ENCODE measurements at regions not wholly inside any gene's neighbourhood (a gene's known extent, or its start where the extent isn't known, plus 50 kb on each side); places are given as distances from the start of the nearest gene placed in this dataset.
"Not testable (repeated sequence)": the region's sequence is repeated elsewhere in the genome, so short reads cannot be mapped to it uniquely, and the experiment has no call there.

- H3K4me3 ChIP-seq (ENCODE audit: low read length), result no peak overlapping the region
- no peaks in the 10 kb centered on the region for H3K4me1 ChIP-seq (ENCODE audit: control insufficient read depth, insufficient read depth, low read length)
- H3K27ac ChIP-seq (ENCODE audit: low read depth, low read length), result no peak overlapping the region
- H3K36me3 ChIP-seq (ENCODE audit: control insufficient read depth, insufficient read depth, low read length), result no peaks in the 10 kb centered on the region
- H3K9ac ChIP-seq (ENCODE audit: low read length), result no peak overlapping the region
- H3K27me3 ChIP-seq (ENCODE audit: control insufficient read depth, insufficient read depth, low read length), result no peaks in the 10 kb centered on the region
These were observed 496.1 kb upstream of the SLC39A10 start for GRCh38 chr2:195160963-195161362.

GRCh38 chr2:195151711-195152110, 505.3 kb upstream of the SLC39A10 start:
- H3K36me3 ChIP-seq (ENCODE audit: control insufficient read depth, insufficient read depth, low read length), result no peaks in the 10 kb centered on the region

GRCh38 chr2:195150819-195151218, 506.2 kb upstream of the SLC39A10 start:
- no peak overlapping the region for H3K27ac ChIP-seq (ENCODE audit: low read depth, low read length)
- no peaks in the 10 kb centered on the region for H3K4me1 ChIP-seq (ENCODE audit: control insufficient read depth, insufficient read depth, low read length)
- no peak overlapping the region for H3K9ac ChIP-seq (ENCODE audit: low read length)
- H3K4me3 ChIP-seq (ENCODE audit: low read length), result no peak overlapping the region
- H3K27me3 ChIP-seq (ENCODE audit: control insufficient read depth, insufficient read depth, low read length), result no peaks in the 10 kb centered on the region
- no peaks in the 10 kb centered on the region for H3K36me3 ChIP-seq (ENCODE audit: control insufficient read depth, insufficient read depth, low read length)

More at GRCh38 chr2:195151711-195152110, 505.3 kb upstream of the SLC39A10 start:
- no peak overlapping the region for H3K9ac ChIP-seq (ENCODE audit: low read length)
- no peak overlapping the region for H3K4me3 ChIP-seq (ENCODE audit: low read length)
- H3K4me1 ChIP-seq (ENCODE audit: control insufficient read depth, insufficient read depth, low read length), result no peaks in the 10 kb centered on the region
- no peak overlapping the region for H3K27ac ChIP-seq (ENCODE audit: low read depth, low read length)
- H3K27me3 ChIP-seq (ENCODE audit: control insufficient read depth, insufficient read depth, low read length), result no peaks in the 10 kb centered on the region

GRCh38 chr2:195148004-195148403, 509.0 kb upstream of the SLC39A10 start:
- H3K27me3 ChIP-seq (ENCODE audit: control insufficient read depth, insufficient read depth, low read length), result no peaks in the 10 kb centered on the region
- no peak overlapping the region for H3K4me3 ChIP-seq (ENCODE audit: low read length)
- no peak overlapping the region for H3K27ac ChIP-seq (ENCODE audit: low read depth, low read length)
- no peak overlapping the region for H3K9ac ChIP-seq (ENCODE audit: low read length)
- no peaks in the 10 kb centered on the region for H3K4me1 ChIP-seq (ENCODE audit: control insufficient read depth, insufficient read depth, low read length)
- H3K36me3 ChIP-seq (ENCODE audit: control insufficient read depth, insufficient read depth, low read length), result no peaks in the 10 kb centered on the region

- Histone ChIP-seq H3K27ac (ENCODE audit: low read depth, low read length) (no peak overlapping the region), H3K27me3 (ENCODE audit: control insufficient read depth, insufficient read depth, low read length) (no peaks in the 10 kb centered on the region), H3K36me3 (ENCODE audit: control insufficient read depth, insufficient read depth, low read length) (no peaks in the 10 kb centered on the region), H3K4me1 (ENCODE audit: control insufficient read depth, insufficient read depth, low read length) (no peaks in the 10 kb centered on the region), H3K9ac (ENCODE audit: low read length) (no peak overlapping the region), H3K4me3 (ENCODE audit: low read length) (no peak overlapping the region)
These were observed 510.1 kb upstream of the SLC39A10 start for GRCh38 chr2:195146761-195147541.

DNA sequence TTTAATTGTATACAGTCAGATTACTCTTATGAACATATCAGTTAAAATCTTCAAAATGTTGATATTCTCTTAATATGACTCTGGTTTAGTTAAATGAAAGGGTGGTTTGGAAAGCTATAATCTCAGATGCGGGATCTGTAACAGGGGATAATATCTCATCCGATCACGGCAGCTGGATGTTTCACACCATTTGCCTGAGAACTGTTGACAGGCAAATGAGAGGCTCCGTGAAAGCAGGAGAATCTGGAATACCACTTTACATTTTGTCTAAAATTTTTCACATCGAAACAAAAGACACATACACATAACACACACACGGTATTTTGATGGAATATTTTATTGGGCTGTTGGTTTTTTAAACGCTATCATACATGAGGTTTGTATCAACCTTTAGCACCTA, 518.6 kb upstream of the SLC39A10 start:
- H3K36me3 ChIP-seq (ENCODE audit: control insufficient read depth, insufficient read depth, low read length), result no peaks in the 10 kb centered on the region
- no peak overlapping the region for H3K4me3 ChIP-seq (ENCODE audit: low read length)
- no peak overlapping the region for H3K27ac ChIP-seq (ENCODE audit: low read depth, low read length)
- no peaks in the 10 kb centered on the region for H3K27me3 ChIP-seq (ENCODE audit: control insufficient read depth, insufficient read depth, low read length)
- H3K9ac ChIP-seq (ENCODE audit: low read length), result no peak overlapping the region
- no peaks in the 10 kb centered on the region for H3K4me1 ChIP-seq (ENCODE audit: control insufficient read depth, insufficient read depth, low read length)

- not testable (repeated sequence) for H3K27me3 ChIP-seq (ENCODE audit: control insufficient read depth, insufficient read depth, low read length); H3K4me3 ChIP-seq (ENCODE audit: low read length); H3K36me3 ChIP-seq (ENCODE audit: control insufficient read depth, insufficient read depth, low read length); H3K27ac ChIP-seq (ENCODE audit: low read depth, low read length); H3K9ac ChIP-seq (ENCODE audit: low read length); H3K4me1 ChIP-seq (ENCODE audit: control insufficient read depth, insufficient read depth, low read length)
These were observed 531.1 kb upstream of the SLC39A10 start for GRCh38 chr2:195125889-195126288.

- H3K4me3 ChIP-seq (ENCODE audit: low read length), result no peak overlapping the region
- H3K4me1 ChIP-seq (ENCODE audit: control insufficient read depth, insufficient read depth, low read length), result no peaks in the 10 kb centered on the region
- no peaks in the 10 kb centered on the region for H3K36me3 ChIP-seq (ENCODE audit: control insufficient read depth, insufficient read depth, low read length)
- no peaks in the 10 kb centered on the region for H3K27me3 ChIP-seq (ENCODE audit: control insufficient read depth, insufficient read depth, low read length)
- no peak overlapping the region for H3K27ac ChIP-seq (ENCODE audit: low read depth, low read length)
- H3K9ac ChIP-seq (ENCODE audit: low read length), result no peak overlapping the region
These were observed 532.5 kb upstream of the SLC39A10 start for GRCh38 chr2:195124391-195125079.

- Histone ChIP-seq H3K36me3 (ENCODE audit: control insufficient read depth, insufficient read depth, low read length) (no peaks in the 10 kb centered on the region), H3K27ac (ENCODE audit: low read depth, low read length) (no peak overlapping the region), H3K4me3 (ENCODE audit: low read length) (no peak overlapping the region), H3K4me1 (ENCODE audit: control insufficient read depth, insufficient read depth, low read length) (no peaks in the 10 kb centered on the region), H3K27me3 (ENCODE audit: control insufficient read depth, insufficient read depth, low read length) (no peaks in the 10 kb centered on the region), H3K9ac (ENCODE audit: low read length) (no peak overlapping the region)
These were observed 534.4 kb upstream of the SLC39A10 start for GRCh38 chr2:195122653-195123052.

DNA sequence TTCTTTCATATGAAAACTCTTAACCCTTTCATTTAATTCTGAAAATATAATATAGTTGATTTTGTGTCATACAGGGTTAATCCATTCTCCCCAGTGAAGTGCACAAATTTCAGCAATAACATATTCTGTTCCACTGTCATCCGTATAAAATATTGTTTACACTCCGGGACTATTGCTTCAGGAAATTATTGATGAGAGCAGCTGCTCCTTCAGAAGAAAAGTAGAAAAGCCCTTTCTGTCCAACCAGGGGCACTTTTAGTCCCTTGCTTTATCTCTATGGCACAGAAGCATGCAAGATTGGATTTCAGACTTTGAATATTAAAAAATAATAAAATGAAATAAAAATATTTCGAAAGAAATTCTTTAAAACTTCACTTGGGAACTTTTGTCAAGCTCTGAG, 535.7 kb upstream of the SLC39A10 start:
- no peaks in the 10 kb centered on the region for H3K4me1 ChIP-seq (ENCODE audit: control insufficient read depth, insufficient read depth, low read length)
- no peak overlapping the region for H3K9ac ChIP-seq (ENCODE audit: low read length)
- no peaks in the 10 kb centered on the region for H3K27me3 ChIP-seq (ENCODE audit: control insufficient read depth, insufficient read depth, low read length)
- H3K36me3 ChIP-seq (ENCODE audit: control insufficient read depth, insufficient read depth, low read length), result no peaks in the 10 kb centered on the region
- no peak overlapping the region for H3K4me3 ChIP-seq (ENCODE audit: low read length)
- no peak overlapping the region for H3K27ac ChIP-seq (ENCODE audit: low read depth, low read length)

- H3K27ac ChIP-seq (ENCODE audit: low read depth, low read length), result no peak overlapping the region
- H3K36me3 ChIP-seq (ENCODE audit: control insufficient read depth, insufficient read depth, low read length), result no peaks in the 10 kb centered on the region
- H3K9ac ChIP-seq (ENCODE audit: low read length), result no peak overlapping the region
- no peaks in the 10 kb centered on the region for H3K27me3 ChIP-seq (ENCODE audit: control insufficient read depth, insufficient read depth, low read length)
- H3K4me3 ChIP-seq (ENCODE audit: low read length), result no peak overlapping the region
- H3K4me1 ChIP-seq (ENCODE audit: control insufficient read depth, insufficient read depth, low read length), result no peaks in the 10 kb centered on the region
These were observed 537.8 kb upstream of the SLC39A10 start for GRCh38 chr2:195119231-195119630.

- Histone ChIP-seq H3K9ac (ENCODE audit: low read length) (no peak overlapping the region), H3K4me3 (ENCODE audit: low read length) (no peak overlapping the region), H3K27ac (ENCODE audit: low read depth, low read length) (no peak overlapping the region), H3K36me3 (ENCODE audit: control insufficient read depth, insufficient read depth, low read length) (no peaks in the 10 kb centered on the region), H3K27me3 (ENCODE audit: control insufficient read depth, insufficient read depth, low read length) (no peaks in the 10 kb centered on the region), H3K4me1 (ENCODE audit: control insufficient read depth, insufficient read depth, low read length) (no peaks in the 10 kb centered on the region)
These were observed 538.8 kb upstream of the SLC39A10 start for GRCh38 chr2:195118276-195118675.

DNA sequence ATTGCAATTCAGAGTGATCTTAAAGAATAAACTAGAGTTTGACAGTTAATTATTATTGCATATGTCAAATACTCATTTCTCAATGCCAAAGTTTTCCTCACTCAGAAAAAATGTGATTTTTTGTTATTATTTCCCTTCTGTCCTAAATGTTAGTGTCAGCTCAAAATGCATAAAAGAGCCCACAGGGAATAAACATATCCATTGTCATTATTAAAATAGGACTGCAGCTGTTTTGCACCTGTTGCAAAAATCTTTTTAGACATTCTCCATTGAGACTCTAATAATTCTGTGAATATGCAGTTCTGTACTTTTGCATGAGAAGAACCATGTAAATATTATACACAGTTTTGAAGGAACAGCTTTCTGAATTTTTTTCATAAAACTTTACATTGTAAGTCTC, 540.0 kb upstream of the SLC39A10 start:
- H3K27me3 ChIP-seq (ENCODE audit: control insufficient read depth, insufficient read depth, low read length), result no peaks in the 10 kb centered on the region
- H3K4me3 ChIP-seq (ENCODE audit: low read length), result no peak overlapping the region
- no peak overlapping the region for H3K27ac ChIP-seq (ENCODE audit: low read depth, low read length)
- H3K4me1 ChIP-seq (ENCODE audit: control insufficient read depth, insufficient read depth, low read length), result no peaks in the 10 kb centered on the region
- no peak overlapping the region for H3K9ac ChIP-seq (ENCODE audit: low read length)
- no peaks in the 10 kb centered on the region for H3K36me3 ChIP-seq (ENCODE audit: control insufficient read depth, insufficient read depth, low read length)
